ENCODE measurements at regions not wholly inside any gene's neighbourhood (a gene's known extent, or its start where the extent isn't known, plus 50 kb on each side); places are given as distances from the start of the nearest gene placed in this dataset.

DNA sequence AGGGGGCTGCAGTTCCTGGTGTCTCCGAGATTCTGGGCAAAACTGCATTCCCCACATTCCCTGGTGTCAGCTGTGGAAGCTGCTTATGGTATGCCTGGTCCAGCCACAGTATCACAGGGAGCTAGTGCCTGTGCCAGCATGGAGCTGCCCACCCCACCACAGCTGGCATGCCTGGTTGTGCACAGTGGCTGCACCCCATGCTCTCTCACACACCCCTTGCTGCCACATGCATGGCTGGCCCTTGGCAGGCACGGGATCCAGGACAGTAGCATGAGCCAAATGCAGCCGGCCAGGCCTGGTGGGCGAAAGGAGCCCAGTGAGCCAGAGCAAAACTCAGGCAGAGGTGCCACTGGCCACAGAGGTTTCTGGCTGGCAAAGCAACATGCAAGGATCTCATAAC is 418.0 kb upstream of the SPOCK3 start:
- TF ChIP-seq, protein P1, sequence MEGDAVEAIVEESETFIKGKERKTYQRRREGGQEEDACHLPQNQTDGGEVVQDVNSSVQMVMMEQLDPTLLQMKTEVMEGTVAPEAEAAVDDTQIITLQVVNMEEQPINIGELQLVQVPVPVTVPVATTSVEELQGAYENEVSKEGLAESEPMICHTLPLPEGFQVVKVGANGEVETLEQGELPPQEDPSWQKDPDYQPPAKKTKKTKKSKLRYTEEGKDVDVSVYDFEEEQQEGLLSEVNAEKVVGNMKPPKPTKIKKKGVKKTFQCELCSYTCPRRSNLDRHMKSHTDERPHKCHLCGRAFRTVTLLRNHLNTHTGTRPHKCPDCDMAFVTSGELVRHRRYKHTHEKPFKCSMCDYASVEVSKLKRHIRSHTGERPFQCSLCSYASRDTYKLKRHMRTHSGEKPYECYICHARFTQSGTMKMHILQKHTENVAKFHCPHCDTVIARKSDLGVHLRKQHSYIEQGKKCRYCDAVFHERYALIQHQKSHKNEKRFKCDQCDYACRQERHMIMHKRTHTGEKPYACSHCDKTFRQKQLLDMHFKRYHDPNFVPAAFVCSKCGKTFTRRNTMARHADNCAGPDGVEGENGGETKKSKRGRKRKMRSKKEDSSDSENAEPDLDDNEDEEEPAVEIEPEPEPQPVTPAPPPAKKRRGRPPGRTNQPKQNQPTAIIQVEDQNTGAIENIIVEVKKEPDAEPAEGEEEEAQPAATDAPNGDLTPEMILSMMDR (IDR thresholded peaks at IDR 0.05), result no peak
- TF ChIP-seq EP300 (IDR thresholded peaks at IDR 0.05), result no peak
- no peak for TF ChIP-seq POLR2A (IDR thresholded peaks at IDR 0.05)
